ENCODE measurements at regions not wholly inside any gene's neighbourhood (a gene's known extent, or its start where the extent isn't known, plus 50 kb on each side); places are given as distances from the start of the nearest gene placed in this dataset.

DNA sequence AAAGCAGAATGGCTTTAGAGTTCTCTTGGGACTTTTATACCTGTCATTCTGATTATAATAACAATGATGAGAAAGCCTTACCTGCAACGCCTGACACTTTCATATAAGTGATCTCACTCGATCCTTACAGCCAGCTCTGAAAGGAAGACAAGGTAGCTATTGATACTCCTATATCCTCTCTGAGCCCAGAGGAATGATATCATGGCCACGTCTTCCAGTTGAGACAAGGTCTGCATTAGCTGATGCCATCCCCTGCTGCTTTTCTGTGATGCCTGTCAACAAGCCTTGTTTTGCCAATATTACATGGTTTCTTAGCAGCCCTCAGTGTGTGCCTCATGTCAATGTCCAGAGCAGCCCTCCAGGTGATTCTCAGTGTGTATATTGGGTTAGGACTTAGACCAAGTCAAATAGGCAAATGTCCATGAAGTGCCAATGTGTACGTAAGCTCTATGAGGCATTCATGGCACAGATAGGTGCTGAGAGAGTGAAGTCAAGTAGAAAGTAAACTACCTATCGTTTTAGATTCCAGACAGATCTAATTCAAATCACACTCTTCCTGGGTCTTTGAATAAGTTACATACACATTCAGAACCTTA, 405.9 kb downstream of the ADRA2A start:
- Mint-ChIP-seq H3K36me3 (no peaks in the 10 kb centered on the region), H3K27ac (no peak overlapping the region), H3K9me3 (peaks cover 3% of the 10 kb centered on the region in 2 donors)
- ATAC-seq (no peak), DNase-seq (ENCODE audit: low spot score in 2 of 2) (no peak)

DNA sequence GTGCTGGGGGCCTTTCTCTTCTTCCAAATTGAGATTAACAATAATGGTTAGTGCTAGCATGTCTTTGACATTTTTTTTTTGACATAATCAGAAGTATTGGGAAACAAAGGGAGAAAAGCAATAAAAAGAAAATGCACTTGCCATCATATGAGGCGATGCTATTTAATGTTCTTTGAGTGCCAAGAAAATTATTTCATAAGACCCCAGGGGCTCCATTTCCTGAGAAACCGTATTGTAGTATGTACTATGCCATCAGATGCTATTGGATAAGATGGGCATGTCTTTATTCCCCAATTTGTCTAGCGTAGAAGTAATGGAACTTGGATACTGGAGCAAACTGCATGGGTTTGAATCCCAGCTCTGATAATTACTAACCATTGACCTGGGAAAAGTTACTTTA, 408.9 kb downstream of the ADRA2A start:
- no peak for DNase-seq (ENCODE audit: low spot score in 2 of 2)
- Mint-ChIP-seq H3K9me3 (peaks cover 10 to 13% of the 10 kb centered on the region in 2 donors), H3K36me3 (peaks cover 0 to 12% of the 10 kb centered on the region in 2 donors), H3K27ac (no peak overlapping the region)
- ATAC-seq = no peak

DNA sequence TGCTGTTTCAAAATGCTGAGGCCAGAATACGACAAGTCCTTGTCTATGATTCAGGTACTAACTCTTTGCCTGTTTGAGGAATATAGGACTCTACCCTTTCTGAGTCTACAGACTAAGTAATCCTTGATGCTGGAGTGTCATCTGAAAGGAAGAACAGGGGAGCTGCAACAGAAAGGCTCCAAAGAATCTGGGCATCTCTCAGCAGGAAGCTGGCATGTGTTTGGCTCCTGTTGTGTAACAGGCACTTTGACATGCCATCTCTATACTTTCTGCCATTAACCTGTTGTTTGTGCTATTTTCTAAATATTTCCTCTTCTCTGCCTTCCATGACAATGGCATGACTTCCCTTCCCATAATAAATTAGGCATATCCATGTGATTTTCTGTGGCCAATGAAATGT, 409.5 kb downstream of the ADRA2A start:
- peaks cover 16 to 19% of the 10 kb centered on the region in 2 donors for H3K9me3 Mint-ChIP-seq
- H3K27ac Mint-ChIP-seq = no peak overlapping the region
- H3K36me3 Mint-ChIP-seq = peaks cover 0 to 12% of the 10 kb centered on the region in 2 donors
- ATAC-seq (no peak), DNase-seq (ENCODE audit: low spot score in 2 of 2) (no peak)

DNA sequence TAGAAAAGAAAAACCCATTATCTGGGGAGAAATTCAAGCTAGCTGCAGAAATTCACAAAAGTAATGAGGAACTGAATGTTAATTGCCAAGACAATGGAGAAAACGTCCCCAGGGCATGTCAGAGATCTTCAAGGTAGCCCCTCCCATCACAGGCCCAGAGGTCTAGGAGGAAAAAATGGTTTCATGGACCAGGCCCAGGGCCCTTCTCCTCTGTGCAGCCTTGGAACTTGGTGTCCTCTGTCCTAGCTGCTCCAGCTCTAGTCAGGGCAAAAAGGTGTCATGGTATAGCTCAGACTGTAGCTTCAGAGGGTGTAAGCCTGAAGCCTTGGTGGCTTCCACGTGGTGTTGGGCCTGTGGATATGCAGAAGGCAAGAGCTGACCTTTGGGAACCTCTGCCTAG, 411.8 kb downstream of the ADRA2A start:
- ATAC-seq (no peak), DNase-seq (ENCODE audit: low spot score in 2 of 2) (no peak)
- Mint-ChIP-seq H3K36me3 (peaks cover 0 to 19% of the 10 kb centered on the region in 2 donors), H3K27ac (no peak overlapping the region), H3K9me3 (peaks cover 28 to 34% of the 10 kb centered on the region in 2 donors)

DNA sequence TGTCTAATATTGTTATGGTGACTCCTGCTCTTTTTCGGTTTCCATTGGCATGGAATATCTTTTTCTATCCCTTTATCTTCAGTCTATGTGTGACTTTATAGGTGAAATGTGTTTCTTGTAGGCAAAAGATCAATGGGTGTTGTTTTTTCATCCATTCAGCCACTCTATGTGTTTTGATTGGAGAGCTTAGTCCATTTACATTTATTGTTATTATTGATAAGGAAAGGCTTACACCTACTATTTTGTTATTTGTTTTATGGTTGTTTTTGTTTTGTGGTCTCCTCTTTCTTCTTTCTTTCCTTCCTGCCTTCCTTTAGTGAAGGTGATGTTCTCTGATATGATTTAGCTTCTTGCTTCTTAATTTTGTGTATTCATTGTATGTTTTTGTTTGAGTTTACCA, 414.3 kb downstream of the ADRA2A start:
- ATAC-seq = no peak
- Mint-ChIP-seq H3K36me3 (peaks cover 0 to 19% of the 10 kb centered on the region in 2 donors), H3K27ac (no peak overlapping the region), H3K9me3 (peaks cover 28 to 34% of the 10 kb centered on the region in 2 donors)
- no peak for DNase-seq (ENCODE audit: low spot score in 2 of 2)

DNA sequence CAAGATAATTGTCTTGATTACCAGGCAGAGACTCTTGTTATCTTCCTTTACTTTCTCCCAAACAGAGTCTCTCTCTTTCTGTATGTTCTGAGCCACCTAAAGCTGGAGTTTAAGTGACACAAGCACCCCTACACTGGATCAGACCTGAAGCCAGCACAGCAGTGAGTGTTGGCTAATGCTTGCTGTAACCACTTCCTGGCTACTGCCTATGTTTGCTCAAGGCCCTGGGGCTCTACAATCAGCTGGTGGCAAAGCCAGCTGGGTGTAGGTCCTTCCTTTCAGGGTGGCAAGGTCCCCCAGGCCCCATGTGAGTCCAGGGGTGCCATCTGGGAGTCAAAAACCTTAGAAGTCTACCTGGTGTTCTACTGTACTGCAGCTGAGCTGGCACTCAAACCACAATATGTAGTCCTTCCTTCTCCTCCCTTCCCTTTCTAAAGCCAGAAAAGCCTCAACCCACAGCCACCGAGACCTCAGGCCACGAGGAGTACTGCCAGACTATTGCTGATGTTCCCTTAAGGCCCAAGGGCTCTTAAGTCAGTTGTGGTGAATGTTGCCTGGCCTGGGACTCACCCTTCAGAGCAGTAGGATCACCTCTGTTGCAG, 416.3 kb downstream of the ADRA2A start:
- Mint-ChIP-seq H3K27ac (no peak overlapping the region), H3K9me3 (peaks cover 21 to 27% of the 10 kb centered on the region in 2 donors), H3K36me3 (peaks cover 0 to 15% of the 10 kb centered on the region in 2 donors)
- no peak for DNase-seq (ENCODE audit: low spot score in 2 of 2)
- no peak for ATAC-seq

DNA sequence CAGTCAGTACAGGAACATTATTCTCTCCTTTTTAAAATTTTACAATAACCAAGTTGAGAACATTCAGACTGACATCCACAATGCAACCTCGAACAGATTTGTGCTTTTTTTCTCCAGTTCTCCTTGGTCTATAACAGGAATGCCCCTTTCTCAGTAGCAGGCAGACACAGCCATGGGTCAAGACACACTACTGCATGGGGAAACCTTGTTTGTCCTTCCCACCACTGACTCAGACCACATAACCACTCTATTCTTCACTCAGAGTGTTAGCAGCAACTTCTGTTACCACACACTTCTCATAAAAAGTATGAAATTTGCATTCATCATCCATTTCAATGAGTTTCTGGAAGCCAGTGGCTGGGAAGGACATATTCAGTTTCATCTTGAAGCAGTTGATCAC, 421.7 kb downstream of the ADRA2A start:
- peaks cover 6 to 10% of the 10 kb centered on the region in 2 donors for H3K9me3 Mint-ChIP-seq
- H3K36me3 Mint-ChIP-seq = no peaks in the 10 kb centered on the region
- H3K27ac Mint-ChIP-seq = no peak overlapping the region
- no peak for DNase-seq (ENCODE audit: low spot score in 2 of 2)
- no peak for ATAC-seq

DNA sequence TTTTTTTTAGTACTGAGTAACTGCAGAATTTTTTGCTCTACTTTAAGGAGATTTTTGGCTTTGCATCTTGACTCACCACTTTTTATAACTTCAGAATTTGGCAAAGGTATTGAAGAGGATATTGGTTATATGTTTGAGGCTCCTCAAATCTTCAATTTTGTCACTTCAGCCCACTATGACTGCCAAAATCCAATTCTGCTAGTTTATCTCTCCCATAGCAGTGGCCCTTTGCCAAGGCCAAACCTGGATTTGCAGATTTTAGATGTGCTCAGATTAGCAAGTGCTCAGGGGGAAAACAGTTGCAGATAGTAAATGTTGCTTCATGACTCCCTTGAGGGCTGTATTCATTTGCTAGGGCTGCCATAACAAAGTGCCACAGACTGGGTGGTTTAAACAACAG, 427.5 kb downstream of the ADRA2A start:
- Mint-ChIP-seq H3K27ac (no peak overlapping the region), H3K9me3 (peaks cover 8 to 11% of the 10 kb centered on the region in 2 donors), H3K36me3 (no peaks in the 10 kb centered on the region)
- no peak for DNase-seq (ENCODE audit: low spot score in 2 of 2)
- ATAC-seq = no peak

DNA sequence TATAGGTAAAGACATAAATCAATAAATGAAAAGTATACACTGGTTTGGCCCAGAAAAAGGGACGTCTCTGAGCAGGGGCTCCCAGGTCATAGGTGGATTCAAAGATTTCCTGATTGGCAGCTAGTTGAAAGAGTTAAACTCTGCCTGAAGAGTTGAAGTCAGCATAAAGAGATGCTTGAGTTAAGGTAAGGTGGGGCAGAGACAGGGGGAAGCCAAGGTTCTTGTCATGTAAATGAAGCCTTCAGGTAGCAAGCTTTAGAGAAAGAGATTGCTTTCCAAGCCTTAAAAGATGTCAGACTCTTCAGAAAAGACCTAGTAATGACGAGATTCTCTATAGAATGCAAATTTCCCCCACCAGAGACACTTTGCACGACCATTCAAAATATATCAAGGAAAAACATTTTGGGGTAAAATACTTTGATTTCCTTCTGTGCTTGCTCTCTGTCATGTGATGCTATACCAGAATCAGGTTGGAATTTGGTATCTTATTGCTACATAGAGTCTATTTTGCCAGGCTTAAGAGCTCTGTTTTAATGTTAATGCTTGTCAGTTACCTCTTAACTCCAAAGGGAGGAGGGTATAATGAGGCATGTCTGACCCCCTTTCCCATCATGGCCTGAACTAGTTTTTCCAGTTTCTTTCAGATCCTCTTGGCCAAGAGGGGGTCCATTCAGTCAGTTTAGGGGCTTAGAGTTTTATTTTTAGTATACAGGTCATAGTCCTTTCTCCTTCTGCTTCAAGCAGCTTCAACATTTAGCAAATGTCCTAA, 429.6 kb downstream of the ADRA2A start:
- no peak for DNase-seq (ENCODE audit: low spot score in 2 of 2)
- peaks cover 8 to 11% of the 10 kb centered on the region in 2 donors for H3K9me3 Mint-ChIP-seq
- ATAC-seq = no peak
- H3K27ac Mint-ChIP-seq = no peak overlapping the region
- no peaks in the 10 kb centered on the region for H3K36me3 Mint-ChIP-seq

DNA sequence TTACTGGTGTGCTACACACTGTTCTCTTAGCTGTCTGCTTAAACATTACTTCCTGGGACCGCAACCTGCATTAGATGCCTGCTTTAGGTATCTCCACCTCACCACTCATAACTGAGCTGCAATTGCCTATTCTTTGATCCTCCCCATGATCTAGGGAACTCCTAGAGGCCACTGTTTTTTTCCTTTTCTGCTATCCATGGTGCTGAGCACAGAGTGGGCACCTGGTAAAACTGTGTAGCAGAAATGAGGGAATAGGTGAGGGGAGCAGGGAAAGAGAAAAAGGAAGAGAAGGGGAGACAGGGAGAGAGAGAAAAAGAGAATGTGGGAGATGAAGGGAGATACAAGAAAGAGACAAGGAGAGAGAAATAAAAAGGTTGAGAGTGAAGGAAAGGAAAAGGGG, 434.9 kb downstream of the ADRA2A start:
- H3K27ac Mint-ChIP-seq = no peak overlapping the region
- H3K36me3 Mint-ChIP-seq = no peaks in the 10 kb centered on the region
- ATAC-seq (no peak), DNase-seq (ENCODE audit: low spot score in 2 of 2) (no peak)
- H3K9me3 Mint-ChIP-seq = no peaks in the 10 kb centered on the region

DNA sequence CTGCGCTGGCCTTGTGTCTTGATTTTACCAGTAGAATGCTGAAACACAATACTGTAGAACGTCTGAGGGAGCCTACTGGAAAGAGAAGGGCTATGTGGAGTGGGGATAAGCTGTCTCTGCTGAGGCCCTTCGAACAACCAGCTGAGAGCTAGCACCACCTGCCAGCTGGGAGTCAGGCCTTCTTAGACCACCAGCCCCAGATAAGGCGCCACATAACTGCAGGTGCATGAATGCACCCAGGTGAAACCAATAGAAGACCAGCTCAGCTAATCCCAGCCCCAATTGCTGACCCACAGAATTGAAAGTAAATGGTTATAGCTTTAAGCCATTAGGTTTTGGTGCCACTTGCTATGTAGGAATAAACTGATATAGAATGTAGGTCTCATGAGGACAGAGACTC, 438.4 kb downstream of the ADRA2A start:
- DNase-seq (ENCODE audit: low spot score in 2 of 2) (no peak), ATAC-seq (no peak)
- H3K36me3 Mint-ChIP-seq = no peaks in the 10 kb centered on the region
- H3K9me3 Mint-ChIP-seq = no peaks in the 10 kb centered on the region
- no peak overlapping the region for H3K27ac Mint-ChIP-seq

DNA sequence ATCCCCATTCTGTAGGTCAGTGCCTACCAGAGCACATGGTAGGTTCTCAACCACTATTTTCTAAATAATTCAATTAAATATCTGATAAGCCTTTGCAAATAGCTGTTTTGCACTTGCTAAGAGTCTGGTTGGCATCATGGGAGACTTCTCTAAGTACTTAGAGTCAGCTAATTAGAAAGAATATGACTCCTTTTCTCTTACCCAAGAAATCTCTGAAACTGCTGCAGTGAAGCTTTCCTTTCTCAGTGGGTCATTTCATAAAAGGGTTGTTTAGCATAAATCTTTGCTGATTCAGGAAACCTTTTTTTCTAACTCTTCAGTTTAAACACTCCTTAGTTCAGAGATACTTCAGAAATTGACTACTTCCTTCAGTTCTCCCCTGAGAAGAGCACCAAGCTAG, 438.9 kb downstream of the ADRA2A start:
- ATAC-seq (no peak), DNase-seq (ENCODE audit: low spot score in 2 of 2) (no peak)
- H3K36me3 Mint-ChIP-seq = no peaks in the 10 kb centered on the region
- no peak overlapping the region for H3K27ac Mint-ChIP-seq
- H3K9me3 Mint-ChIP-seq = no peaks in the 10 kb centered on the region

DNA sequence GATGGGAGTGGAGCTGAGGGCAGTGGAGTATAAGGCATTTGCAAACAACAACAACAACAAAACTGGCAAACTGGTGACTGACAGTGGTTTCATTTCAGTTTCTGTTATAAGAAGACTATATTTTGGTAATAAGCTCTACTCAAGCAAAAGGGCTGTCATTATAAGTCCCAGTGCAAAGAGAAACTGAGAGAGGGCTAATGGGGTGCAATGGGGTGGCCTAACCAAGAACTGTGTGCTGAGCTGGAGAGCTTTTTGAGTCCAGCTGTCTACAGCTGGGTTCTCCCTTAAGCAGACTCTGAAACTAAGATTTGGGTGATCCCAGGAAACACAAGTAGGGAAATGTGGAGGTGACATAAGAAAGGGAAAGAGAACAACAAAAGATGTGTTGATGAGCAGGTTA, 439.3 kb downstream of the ADRA2A start:
- DNase-seq (ENCODE audit: low spot score in 2 of 2) (no peak), ATAC-seq (no peak)
- H3K9me3 Mint-ChIP-seq = no peaks in the 10 kb centered on the region
- H3K27ac Mint-ChIP-seq = no peak overlapping the region
- H3K36me3 Mint-ChIP-seq = no peaks in the 10 kb centered on the region

DNA sequence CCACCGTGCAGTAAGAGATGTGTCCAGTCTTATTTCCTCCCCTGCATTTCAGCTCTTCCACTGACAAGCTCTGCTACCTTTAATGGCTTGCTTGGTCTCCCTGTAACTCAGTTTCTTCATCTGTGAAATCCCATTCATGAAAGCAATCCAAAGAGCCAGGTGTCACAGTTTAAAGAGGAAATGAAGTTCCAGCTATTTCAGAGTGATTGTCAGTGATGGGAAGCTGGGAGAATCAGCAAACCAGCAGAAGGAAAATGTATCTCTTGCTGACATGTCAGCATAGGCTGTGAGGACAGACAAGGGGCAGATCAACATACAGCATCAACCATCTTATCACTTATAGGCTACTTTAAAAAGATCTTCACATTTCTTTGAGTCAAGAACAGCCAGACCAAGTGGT, 445.3 kb downstream of the ADRA2A start:
- no peaks in the 10 kb centered on the region for H3K36me3 Mint-ChIP-seq
- H3K27ac Mint-ChIP-seq = no peak overlapping the region
- DNase-seq (ENCODE audit: low spot score in 2 of 2) (no peak), ATAC-seq (no peak)
- H3K9me3 Mint-ChIP-seq = no peaks in the 10 kb centered on the region

DNA sequence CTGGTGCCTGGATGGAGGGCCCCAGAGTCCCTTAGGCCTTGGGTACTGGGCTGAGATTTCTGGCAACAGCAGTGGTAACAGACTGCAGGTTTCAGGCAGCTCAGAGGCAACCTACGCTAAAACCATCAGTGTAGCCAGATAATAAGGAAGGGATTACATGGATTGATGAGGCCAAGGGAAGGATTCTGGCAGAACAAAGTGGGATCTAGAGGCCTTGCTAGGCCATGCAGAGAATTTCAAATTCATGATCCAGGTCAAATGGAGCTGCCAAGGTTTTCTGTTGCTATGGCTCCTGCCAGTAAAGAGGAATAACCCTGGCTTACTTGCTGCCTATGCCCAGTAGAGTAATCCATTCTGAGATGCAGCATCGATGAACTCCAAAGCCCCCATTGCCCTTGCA, 445.7 kb downstream of the ADRA2A start:
- ATAC-seq (no peak), DNase-seq (ENCODE audit: low spot score in 2 of 2) (no peak)
- H3K36me3 Mint-ChIP-seq = no peaks in the 10 kb centered on the region
- H3K27ac Mint-ChIP-seq = no peak overlapping the region
- no peaks in the 10 kb centered on the region for H3K9me3 Mint-ChIP-seq

DNA sequence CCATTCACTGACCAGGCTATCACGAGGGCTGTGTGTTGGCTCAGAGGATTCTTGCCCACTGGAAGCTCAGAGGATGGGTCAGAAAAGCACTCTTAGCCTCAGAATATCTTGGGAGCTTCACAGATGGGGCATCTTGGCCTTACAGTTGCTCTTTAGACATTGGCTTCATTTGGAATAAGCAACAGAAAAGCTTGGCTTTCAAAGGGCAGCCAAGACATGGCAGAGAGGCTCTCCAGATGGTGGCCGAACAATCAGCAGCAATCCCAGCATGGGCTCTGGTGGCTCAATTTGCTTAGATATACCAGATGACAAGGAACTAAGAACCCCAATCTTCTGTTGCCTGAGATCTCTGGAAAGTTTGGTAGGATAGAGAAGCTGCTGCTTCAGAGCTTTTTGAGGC, 446.2 kb downstream of the ADRA2A start:
- H3K27ac Mint-ChIP-seq = no peak overlapping the region
- no peaks in the 10 kb centered on the region for H3K9me3 Mint-ChIP-seq
- H3K36me3 Mint-ChIP-seq = no peaks in the 10 kb centered on the region
- ATAC-seq (no peak), DNase-seq (ENCODE audit: low spot score in 2 of 2) (no peak)

DNA sequence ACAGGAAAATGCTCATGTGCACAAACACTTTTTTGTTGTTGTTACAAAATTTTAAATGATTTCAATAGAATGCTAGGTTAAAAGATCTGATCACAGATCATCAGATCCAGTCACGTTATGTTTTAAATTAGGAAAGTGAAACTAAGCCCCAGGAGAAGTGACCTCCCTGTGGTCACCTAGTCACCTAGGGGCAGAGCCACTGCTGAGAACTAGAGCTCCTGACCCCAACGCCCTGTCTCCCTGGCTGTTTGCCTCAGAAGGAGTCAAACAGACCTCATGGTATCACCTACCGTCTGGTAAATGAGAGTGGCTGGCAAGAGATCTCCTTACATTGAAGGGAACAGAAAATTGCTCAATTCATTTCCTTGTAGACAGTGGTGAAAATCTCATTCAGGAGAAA, 447.3 kb downstream of the ADRA2A start:
- Mint-ChIP-seq H3K9me3 (no peaks in the 10 kb centered on the region), H3K27ac (no peak overlapping the region), H3K36me3 (no peaks in the 10 kb centered on the region)
- DNase-seq (ENCODE audit: low spot score in 2 of 2) (no peak), ATAC-seq (no peak)

DNA sequence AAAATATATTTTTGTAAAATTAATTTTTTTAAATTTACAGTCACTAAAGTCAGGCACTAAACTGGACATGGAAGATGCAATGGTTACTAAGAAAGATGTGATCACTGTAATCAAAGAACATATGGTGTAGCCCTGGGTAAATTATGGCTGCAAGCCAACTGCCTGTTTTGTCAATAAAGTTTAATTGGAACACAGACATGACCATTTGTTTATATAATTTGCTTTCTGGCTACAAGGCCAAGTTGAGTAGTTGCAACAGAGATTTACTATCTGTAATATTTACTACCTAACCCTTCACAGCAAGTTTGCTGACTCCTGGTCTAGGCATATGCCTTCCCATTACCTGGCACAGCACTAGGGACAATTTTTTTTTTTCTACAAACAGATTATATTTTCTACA, 448.9 kb downstream of the ADRA2A start:
- Mint-ChIP-seq H3K27ac (no peak overlapping the region), H3K9me3 (no peaks in the 10 kb centered on the region), H3K36me3 (no peaks in the 10 kb centered on the region)
- DNase-seq (ENCODE audit: low spot score in 2 of 2) = no peak
- ATAC-seq = no peak
